Gastrocnemius medialis (tissue), 4 donors: ENCODE measurements at regions not wholly inside any gene's neighbourhood (a gene's known extent, or its start where the extent isn't known, plus 50 kb on each side); places are given as distances from the start of the nearest gene placed in this dataset.

Experiments used
- CTCF ChIP-seq, 5 experiments: fragments of 450-650 bp in 3 of 5; fragments of 200-600 bp in 2 of 5; sonication (generic) in 2 of 5; IDR thresholded peaks in 4 of 5; conservative IDR thresholded peaks in 1 of 5; 1 replicate in 4 of 5; 2 replicates in 1 of 5; pipeline ENCODE4 v1.5.1; 2016 to 2019; ENCODE audit warnings: antibody characterized with exemption in 5 of 5, mild to moderate bottlenecking in 3 of 5, moderate library complexity in 3 of 5
- POLR2A ChIP-seq, 2 donors: fragments of 450-650 bp; IDR thresholded peaks; one replicate each; pipeline ENCODE4 v1.6.1; 2017; ENCODE audit warnings: antibody characterized with exemption in 2 of 2, mild to moderate bottlenecking in 2 of 2, moderate library complexity in 2 of 2

DNA sequence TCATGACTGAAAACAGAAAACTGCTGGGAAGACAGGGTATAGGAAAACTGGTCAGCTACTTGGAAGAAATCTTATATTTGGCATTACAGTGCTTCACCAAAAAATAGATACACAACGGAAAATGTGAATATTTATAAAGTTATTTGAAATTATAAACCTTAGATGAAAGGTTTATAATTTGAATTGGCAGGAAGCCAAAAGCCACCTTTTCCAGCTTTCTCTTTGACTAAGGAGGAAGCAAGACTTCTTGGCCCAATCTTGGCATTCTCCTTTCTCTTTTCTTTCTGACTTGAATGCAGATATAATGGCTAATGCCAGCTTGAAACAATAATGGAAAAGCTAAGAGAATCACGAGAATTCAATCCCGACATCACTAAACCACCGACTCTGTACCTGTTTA, 196.5 kb upstream of the PIK3C3 start:
- TF ChIP-seq CTCF (IDR thresholded peaks at IDR 0.05 in 4 of 5, conservative IDR thresholded peaks at IDR 0.05 in 1 of 5) (no peak), POLR2A (IDR thresholded peaks at IDR 0.05) (no peak)
